ENCODE measurements at regions not wholly inside any gene's neighbourhood (a gene's known extent, or its start where the extent isn't known, plus 50 kb on each side); places are given as distances from the start of the nearest gene placed in this dataset.

- no peak for DNase-seq
These were observed 293.5 kb upstream of the FSTL5 start for GRCh38 chr4:162457071-162457865.

GRCh38 chr4:162456106-162456505 lies 292.3 kb upstream of the FSTL5 start:
- no peak for DNase-seq

- DNase-seq = no peak
These were observed 286.8 kb upstream of the FSTL5 start for GRCh38 chr4:162450531-162451035.

- DNase-seq = no peak
These were observed 279.7 kb upstream of the FSTL5 start for GRCh38 chr4:162443510-162443909.

- no peak for DNase-seq
These were observed 278.3 kb upstream of the FSTL5 start for GRCh38 chr4:162442128-162442527.

- DNase-seq = no peak
These were observed 258.5 kb upstream of the FSTL5 start for GRCh38 chr4:162422312-162422711.

- no peak for DNase-seq
These were observed 247.1 kb upstream of the FSTL5 start for GRCh38 chr4:162410854-162411253.

- no peak for DNase-seq
These were observed 245.2 kb upstream of the FSTL5 start for GRCh38 chr4:162409048-162409447.

GRCh38 chr4:162408309-162408708 lies 244.5 kb upstream of the FSTL5 start:
- DNase-seq = no peak

GRCh38 chr4:162406637-162407365 lies 243.0 kb upstream of the FSTL5 start:
- no peak for DNase-seq

- no peak for DNase-seq
These were observed 240.1 kb upstream of the FSTL5 start for GRCh38 chr4:162403932-162404331.

GRCh38 chr4:162403419-162403818 lies 239.6 kb upstream of the FSTL5 start:
- DNase-seq = no peak

- DNase-seq = no peak
These were observed 237.2 kb upstream of the FSTL5 start for GRCh38 chr4:162401021-162401420.

- DNase-seq = no peak
These were observed 229.1 kb upstream of the FSTL5 start for GRCh38 chr4:162392946-162393345.

GRCh38 chr4:162366146-162366545 lies 202.3 kb upstream of the FSTL5 start:
- no peak for DNase-seq

- no peak for DNase-seq
These were observed 200.9 kb upstream of the FSTL5 start for GRCh38 chr4:162364651-162365050.

GRCh38 chr4:162360369-162361149 lies 196.8 kb upstream of the FSTL5 start:
- DNase-seq = no peak

- DNase-seq = no peak
These were observed 192.4 kb upstream of the FSTL5 start for GRCh38 chr4:162356181-162356580.

- DNase-seq = no peak
These were observed 188.8 kb upstream of the FSTL5 start for GRCh38 chr4:162352580-162353107.

- DNase-seq = no peak
These were observed 186.5 kb upstream of the FSTL5 start for GRCh38 chr4:162350331-162350730.

GRCh38 chr4:162349395-162349794 lies 185.6 kb upstream of the FSTL5 start:
- DNase-seq = no peak

- no peak for DNase-seq
These were observed 184.0 kb upstream of the FSTL5 start for GRCh38 chr4:162347842-162348213.

GRCh38 chr4:162347156-162347841 lies 183.5 kb upstream of the FSTL5 start:
- DNase-seq = no peak
